ENCODE measurements at regions not wholly inside any gene's neighbourhood (a gene's known extent, or its start where the extent isn't known, plus 50 kb on each side); places are given as distances from the start of the nearest gene placed in this dataset.

GRCh38 chr15:87224404-87224803 is 1032.1 kb downstream of the NTRK3 start:
- TF ChIP-seq BACH1 (IDR thresholded peaks at IDR 0.05; ENCODE audit: low read length) (no peak), HDAC6 (IDR thresholded peaks at IDR 0.05; ENCODE audit: low read depth, low read length) (no peak), CTCF (IDR thresholded peaks at IDR 0.05; ENCODE audit: control extremely low read depth in 1 of 3, insufficient read depth in 1 of 3, low read depth in 1 of 3, low read length in 3 of 3) (no peak)
